GM10847 (cell line): ENCODE measurements at regions not wholly inside any gene's neighbourhood (a gene's known extent, or its start where the extent isn't known, plus 50 kb on each side); places are given as distances from the start of the nearest gene placed in this dataset.
A peak's percentile ranks its signal among the peaks of the same experiment; 100 is the strongest.

Experiments
- POLR2A ChIP-seq: IDR thresholded peaks from 2 replicates; pipeline ENCODE4 v1.6.1; 2011; ENCODE audit not compliant: insufficient read length; ENCODE audit errors: extremely low read depth

- no peak for TF ChIP-seq POLR2A
Measured at GRCh38 chr14:105989566-105990302, 463.4 kb downstream of the TMEM121 start.

GRCh38 chr14:105993814-105994213 is 467.4 kb downstream of the TMEM121 start:
- no peak for TF ChIP-seq POLR2A

GRCh38 chr14:105999361-106000028 is 473.1 kb downstream of the TMEM121 start:
- no peak for TF ChIP-seq POLR2A

GRCh38 chr14:106003351-106003750 is 477.0 kb downstream of the TMEM121 start:
- TF ChIP-seq POLR2A = no peak

- TF ChIP-seq POLR2A = no peak
Measured at GRCh38 chr14:106010783-106011182, 484.4 kb downstream of the TMEM121 start.

GRCh38 chr14:106013879-106014376 is 487.5 kb downstream of the TMEM121 start:
- TF ChIP-seq POLR2A = no peak

GRCh38 chr14:106021832-106022231 is 495.4 kb downstream of the TMEM121 start:
- TF ChIP-seq POLR2A = no peak

GRCh38 chr14:106023411-106023810 is 497.0 kb downstream of the TMEM121 start:
- no peak for TF ChIP-seq POLR2A

- TF ChIP-seq POLR2A = no peak
Measured at GRCh38 chr14:106024983-106025604, 498.7 kb downstream of the TMEM121 start.

GRCh38 chr14:106026026-106026425 is 499.6 kb downstream of the TMEM121 start:
- no peak for TF ChIP-seq POLR2A

GRCh38 chr14:106029959-106030358 is 503.6 kb downstream of the TMEM121 start:
- no peak for TF ChIP-seq POLR2A

- TF ChIP-seq POLR2A = no peak
Measured at GRCh38 chr14:106037380-106037779, 511.0 kb downstream of the TMEM121 start.

GRCh38 chr14:106038263-106038662 is 511.9 kb downstream of the TMEM121 start:
- TF ChIP-seq POLR2A = peak; percentile 43

GRCh38 chr14:106039400-106039799 is 513.0 kb downstream of the TMEM121 start:
- no peak for TF ChIP-seq POLR2A

GRCh38 chr14:106044515-106044914 is 518.1 kb downstream of the TMEM121 start:
- TF ChIP-seq POLR2A = no peak
